ENCODE measurements at regions not wholly inside any gene's neighbourhood (a gene's known extent, or its start where the extent isn't known, plus 50 kb on each side); places are given as distances from the start of the nearest gene placed in this dataset.

- DNase-seq, result no peak
Measured at GRCh38 chr4:3384771-3385710, 56.7 kb upstream of the HGFAC start.

- no peak for DNase-seq
Measured at GRCh38 chr4:3385711-3386420, 55.9 kb upstream of the HGFAC start.

- DNase-seq, result no peak
Measured at GRCh38 chr4:3386526-3386925, 55.2 kb upstream of the HGFAC start.

- no peak for DNase-seq
Measured at GRCh38 chr4:3387154-3387942, 54.4 kb upstream of the HGFAC start.

- no peak for DNase-seq
Measured at GRCh38 chr4:3387943-3388361, 53.8 kb upstream of the HGFAC start.

GRCh38 chr4:3388471-3389232, 53.1 kb upstream of the HGFAC start:
- no peak for DNase-seq

- DNase-seq, result no peak
Measured at GRCh38 chr4:3389233-3390215, 52.2 kb upstream of the HGFAC start.

- DNase-seq, result no peak
Measured at GRCh38 chr4:3390288-3390811, 51.4 kb upstream of the HGFAC start.

GRCh38 chr4:3391422-3391821, 50.3 kb upstream of the HGFAC start:
- DNase-seq, result no peak
